RKO (cell line): ENCODE measurements at regions not wholly inside any gene's neighbourhood (a gene's known extent, or its start where the extent isn't known, plus 50 kb on each side); places are given as distances from the start of the nearest gene placed in this dataset.
"Not testable (repeated sequence)": the region's sequence is repeated elsewhere in the genome, so short reads cannot be mapped to it uniquely, and the experiment has no call there.

Experiments used
- DNase-seq: peaks from one replicate; pipeline ENCODE4 v3.0.0-alpha.2; 2016; ENCODE audit warnings: low spot score

DNA sequence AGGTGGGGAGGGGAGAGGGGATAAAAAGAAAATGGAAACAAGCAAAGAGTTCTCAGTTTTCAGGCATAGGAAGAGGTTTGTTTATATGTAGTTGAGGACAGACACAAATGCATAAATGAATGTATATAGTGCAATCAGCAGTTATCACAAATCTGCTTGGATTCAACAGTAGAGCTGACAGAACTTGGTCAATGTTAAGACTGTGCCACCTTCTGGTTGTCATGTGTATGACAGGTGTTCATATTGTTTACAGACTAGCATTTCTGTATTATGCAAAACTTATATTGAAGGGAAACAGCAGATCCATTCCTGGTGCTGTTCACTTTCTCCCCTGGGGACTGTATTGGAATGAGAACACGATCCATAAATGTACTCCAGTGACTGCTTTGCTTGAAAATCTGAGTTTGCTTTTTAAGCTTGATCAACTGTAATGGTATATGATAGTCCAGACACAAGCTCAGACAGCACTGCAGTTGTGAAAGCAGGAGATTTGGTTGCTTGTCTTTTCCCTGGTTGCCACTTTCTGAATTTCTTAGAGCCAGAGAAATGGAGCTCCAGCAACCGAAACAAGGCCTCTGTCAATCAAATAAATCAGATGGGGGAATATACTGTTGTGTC is 319.5 kb upstream of the OBI1 start:
- peak; percentile 82 for DNase-seq

DNA sequence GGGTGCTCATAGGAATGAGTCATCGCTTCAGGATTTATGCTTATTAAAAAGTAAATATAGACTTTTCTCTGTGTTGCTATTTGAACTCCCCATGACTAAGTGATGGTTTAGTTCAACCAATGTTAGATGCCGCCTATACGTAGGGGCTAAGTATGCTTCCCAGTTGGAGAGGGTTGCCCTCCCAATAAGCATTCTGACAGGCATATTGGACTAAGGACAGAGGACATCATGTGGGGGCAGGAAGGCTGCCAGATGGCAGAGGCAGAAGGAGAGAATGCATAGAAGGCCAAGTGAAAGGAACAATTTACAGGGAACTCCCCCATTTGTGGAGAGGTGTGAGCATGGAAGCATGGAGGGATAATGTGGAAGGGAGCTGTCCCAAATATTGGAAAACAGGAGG is 318.4 kb upstream of the OBI1 start:
- DNase-seq = no peak

DNA sequence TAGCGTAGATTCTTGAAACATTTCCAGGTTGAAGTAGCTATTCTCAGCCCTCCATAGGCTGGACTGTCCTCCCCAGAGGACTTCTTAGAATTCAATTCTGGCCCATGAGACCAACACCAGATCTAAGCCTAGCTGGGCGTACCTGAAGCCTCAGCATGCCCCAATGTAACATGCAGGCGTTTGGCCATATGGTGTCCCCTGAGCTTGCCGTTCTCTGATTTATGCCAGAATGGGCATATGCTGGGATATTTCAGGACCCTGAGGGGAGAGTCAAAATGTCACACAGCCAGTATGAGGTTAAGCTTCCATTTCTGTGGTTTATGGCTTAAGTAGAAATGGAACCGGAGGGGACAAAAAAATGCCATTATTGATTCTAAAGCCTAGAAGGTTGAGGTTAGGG is 317.7 kb upstream of the OBI1 start:
- DNase-seq = no peak

DNA sequence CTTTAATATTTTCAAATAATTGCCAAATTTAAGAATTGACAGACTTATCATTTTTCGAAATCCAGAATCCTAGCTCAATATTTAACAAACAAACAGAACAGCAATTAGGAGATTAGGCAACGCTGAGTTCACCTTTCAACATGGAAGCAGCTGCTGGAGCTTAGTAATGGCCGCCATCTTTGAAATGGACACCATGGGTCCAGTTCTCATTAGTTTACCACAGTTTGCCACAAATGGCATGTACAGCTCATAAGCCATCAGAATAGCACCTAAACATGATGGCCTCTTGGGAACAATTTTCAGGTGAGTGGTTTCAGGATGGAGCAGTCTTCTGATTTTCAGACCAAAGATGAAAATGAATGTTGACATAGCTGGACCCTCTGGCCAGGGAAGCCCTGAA is 313.6 kb upstream of the OBI1 start:
- no peak for DNase-seq

DNA sequence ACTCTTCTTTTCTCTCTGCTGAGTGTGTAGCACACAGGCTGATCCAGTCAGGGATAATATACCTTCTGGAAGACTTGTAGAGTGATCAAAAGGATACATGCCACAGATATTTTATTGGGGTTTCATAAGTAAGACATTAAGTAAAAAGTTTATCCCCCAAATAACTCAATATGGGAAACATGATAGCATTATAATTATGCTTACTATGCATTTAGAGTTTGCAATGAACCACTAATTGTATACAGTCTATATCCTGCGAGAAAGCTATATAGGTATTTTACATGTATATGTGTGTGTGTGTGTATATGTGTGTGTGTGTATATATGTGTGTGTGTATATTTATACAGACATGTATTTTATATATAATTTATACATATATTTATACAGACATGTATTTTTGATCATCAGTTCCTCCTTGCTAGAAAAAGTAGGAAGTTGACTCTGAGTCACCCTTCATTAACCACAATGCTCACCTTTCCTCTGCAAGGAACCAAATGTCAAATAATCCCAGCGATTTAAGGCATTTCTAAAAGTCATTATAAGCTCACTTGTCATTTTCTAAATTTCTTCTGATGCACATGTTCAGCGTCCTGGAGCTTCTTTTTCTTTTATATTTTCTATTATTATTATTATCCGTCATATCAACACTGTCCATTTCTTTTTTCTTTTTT is 312.5 kb upstream of the OBI1 start:
- no peak for DNase-seq

DNA sequence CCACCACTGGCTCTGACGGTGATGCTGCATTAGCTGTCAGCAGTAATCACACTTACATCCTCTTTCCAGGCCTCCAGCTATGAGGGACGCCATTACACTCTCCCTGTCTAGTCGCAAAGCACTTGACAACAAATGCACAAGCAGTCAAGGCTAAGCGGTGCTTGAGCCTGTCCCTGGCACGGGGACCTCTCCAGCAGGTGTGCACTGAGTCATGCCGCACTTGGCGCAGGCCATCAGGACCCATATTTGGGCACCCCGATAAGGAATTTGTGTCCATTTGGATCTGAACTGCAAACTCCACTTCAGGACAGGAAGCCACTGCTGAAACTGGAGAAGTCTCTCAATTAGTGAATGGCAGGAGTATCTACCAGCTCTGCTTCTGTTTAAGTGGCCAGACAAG is 301.9 kb upstream of the OBI1 start:
- no peak for DNase-seq

DNA sequence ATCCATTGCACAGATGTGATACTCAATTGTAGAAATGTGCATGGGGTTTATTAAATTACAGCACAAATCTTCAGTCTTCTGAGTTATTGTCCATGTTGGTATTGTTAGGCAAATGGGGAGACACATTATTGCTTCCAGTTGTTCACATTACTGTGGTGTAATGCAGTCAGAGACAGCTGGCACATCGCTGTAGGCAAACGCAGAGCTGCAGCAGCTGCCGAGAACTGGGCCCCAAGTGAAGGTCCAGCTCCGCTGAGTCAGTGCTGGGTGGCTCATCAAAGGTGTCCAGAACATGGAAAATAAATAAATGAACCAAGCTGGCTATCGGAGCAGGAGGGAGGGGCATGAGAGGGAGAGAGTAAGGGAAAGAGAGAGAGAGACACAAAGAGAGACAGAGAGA is 299.1 kb upstream of the OBI1 start:
- peak; percentile 13 for DNase-seq

DNA sequence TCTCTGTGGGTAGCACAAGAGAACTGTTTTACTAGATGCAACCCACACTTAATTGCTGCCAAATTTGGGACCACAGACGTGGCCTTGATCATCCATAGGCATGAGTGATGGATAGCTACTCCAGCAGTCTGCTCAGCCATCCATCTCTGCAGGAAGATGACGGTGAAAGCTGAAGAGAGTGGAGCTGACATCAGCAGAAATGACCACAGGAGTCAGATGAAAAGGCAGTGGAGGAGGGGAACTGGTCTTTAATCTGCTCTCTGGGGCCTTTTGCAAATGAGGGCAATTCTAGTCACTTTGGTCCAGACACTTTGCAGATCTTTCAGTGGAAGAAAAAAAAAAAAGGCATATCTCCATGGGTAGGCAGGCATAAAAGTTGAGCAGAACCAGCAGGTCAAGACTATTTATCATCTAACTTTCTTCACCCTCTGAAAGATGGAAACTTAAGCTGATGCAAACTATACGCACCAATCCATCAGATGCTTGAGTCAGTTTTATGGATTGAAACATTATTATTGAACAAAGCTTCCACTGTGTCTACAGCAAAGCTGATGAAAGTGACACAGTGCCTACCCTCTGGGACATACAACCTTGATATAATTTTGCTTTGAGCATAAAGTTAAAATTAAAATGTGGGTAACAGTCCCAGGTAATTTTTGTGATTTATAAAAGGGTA is 281.6 kb upstream of the OBI1 start:
- no peak for DNase-seq

DNA sequence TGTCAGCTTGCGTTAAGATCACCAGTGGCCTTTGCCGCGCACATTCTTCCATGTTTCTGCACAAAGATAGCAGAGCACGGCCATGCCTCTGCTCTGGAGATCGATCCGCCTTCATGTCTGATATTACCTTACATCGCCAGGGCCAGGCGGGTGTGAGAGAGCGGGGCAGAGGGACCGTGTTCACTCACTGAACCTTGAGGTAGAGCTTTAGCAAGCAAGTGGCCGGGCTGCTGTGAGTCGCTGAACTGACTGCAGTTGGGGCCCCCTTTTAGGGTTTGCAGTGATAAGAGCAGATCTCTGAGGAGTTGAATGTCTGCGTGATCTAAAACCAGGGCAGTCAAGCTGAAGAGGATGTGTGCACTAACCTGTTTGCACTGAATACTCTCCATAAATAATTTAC is 275.4 kb upstream of the OBI1 start:
- DNase-seq = no peak

DNA sequence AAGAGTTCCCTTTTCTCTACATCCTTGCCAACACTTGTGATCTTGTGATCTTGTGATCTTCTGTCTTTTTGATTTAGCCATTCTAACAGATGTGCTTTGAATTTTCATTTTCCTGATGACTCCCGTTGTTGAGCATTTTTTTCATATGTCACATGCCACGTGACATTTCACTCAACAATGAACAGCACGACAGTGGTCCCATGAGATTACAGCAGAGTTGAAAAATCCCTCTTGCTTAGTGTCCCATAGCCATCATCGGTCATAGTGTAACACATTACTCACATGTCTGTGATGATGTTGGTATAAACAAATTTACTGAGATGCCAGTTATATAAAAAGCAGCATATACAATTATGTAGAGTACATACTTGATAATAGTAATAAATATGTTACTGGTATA is 256.1 kb upstream of the OBI1 start:
- no peak for DNase-seq

DNA sequence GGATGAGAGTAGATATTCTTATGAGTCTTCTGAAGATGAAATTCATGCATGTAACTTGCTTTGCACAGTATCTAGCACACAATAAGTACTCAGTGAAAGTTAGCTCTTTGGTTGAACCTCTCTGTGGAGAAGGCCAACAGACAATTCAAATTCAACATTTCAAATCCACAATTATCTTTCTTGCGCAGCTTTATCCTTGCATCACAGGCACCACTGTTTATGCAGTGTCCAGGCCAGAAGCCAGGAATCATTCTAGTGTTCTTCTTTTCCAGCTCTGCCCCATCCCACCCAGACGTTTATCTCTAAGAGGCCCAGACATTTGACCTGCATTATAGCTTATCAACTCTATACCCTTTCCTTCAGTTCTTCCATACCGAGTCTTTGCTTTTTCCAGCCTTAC is 254.7 kb upstream of the OBI1 start:
- no peak for DNase-seq

DNA sequence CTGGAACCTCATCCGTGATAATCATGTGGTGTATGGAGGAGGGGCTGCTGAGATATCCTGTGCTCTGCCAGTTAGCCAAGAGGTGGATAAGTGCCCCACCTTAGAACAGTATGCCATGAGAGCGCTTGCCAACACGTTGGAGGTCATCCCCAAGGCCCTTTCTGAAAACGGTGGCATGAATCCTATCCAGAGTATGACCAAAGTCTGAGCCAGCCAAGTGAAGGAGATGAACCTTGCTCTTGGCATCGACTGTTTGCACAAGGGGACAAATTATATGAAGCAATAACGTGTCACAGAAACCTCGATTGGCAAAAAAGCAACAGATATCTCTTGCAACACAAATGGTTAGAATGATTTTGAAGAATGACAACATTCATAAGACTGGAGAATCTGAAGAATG is 251.2 kb upstream of the OBI1 start:
- DNase-seq = no peak

DNA sequence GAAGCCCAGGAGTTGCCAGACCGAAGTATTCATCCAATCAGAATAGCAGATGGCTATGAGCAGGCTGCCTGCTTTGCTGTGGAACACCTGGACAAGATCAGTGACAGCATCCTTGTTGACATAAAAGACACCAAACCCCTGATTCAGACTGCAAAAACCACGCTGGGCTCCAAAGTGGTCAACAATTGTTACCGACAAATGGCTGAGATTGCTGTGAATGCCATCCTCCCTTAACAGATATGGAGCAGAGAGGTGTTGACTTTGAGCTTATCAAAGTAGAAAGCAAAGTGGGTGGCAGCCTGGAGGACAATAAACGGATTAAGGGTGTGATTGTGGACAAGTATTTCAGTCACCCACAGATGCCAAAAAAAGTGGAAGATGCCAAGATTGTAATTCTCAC is 250.3 kb upstream of the OBI1 start:
- no peak for DNase-seq

DNA sequence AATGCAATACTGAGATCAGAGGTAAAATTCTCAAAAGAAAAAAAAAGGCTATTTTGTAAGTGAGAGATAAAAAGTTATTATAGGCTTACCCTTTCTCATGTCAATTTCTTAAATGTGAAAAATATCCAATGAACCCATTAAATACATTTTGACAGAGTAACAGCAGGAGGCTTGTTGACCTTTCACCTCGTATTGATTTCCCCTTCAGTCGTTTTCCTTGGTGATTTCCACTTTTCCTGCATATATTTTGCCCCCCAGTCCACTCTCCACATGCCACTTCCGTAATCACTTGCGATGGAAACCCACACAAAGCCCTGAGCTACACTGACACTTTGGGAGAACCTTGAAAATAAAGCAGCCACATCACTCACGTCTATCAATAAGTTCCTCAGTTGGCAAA is 248.1 kb upstream of the OBI1 start:
- no peak for DNase-seq

DNA sequence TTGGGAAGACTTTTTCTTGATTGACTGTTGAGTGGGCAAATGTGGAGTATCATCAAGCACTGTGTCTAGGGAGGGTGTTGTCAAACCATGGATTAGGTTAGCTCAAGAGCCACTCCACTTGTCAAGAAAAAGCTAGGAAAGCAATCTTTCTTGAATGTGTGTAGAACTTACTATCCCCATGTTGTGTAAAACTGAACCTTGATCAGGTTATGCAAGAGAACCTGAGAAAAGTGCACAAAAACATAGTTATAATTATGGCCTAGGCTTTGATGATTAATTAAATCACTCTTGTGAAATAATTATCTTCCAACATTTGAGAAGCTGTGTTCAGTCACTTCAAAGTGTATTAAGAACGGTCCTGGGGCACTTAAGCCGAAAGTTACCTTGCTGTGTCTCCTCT is 238.2 kb upstream of the OBI1 start:
- DNase-seq = no peak

DNA sequence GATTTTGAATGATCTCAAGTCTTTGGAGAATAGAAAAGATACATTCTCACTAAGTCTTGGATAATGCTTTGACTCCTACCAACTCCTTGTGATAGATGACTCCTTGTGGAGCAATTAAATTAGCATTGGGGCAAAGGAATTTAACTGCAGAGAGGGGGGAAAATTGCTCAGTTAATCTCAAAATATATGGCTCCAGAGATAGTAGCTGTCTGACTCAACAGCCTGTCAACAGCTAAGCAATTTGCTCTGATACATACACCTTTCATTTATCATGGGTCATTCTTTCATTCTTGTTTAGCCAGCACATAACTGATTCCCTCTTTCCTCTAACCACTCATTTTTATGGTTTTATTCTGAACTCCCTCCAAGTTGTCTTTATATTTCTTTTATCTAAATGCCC is 225.6 kb upstream of the OBI1 start:
- no peak for DNase-seq

DNA sequence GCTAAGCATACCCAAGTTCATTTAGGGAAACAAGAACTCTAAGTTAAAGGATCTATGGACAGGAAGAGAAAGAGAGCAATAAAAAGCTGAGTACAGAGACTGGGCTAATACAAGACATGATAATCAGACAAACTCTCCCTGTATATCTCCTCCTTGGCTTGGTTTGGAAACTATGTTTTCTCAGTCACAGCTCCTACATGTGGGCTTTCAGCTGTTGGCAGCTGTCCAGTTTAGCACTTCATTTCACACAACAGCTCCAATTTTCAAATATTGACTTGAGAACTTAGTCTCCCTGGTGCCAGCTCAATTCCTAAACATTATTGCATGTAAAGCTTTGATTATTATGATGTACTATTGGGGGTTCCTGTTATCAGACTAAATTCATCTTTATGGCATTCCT is 222.8 kb upstream of the OBI1 start:
- DNase-seq = no peak

DNA sequence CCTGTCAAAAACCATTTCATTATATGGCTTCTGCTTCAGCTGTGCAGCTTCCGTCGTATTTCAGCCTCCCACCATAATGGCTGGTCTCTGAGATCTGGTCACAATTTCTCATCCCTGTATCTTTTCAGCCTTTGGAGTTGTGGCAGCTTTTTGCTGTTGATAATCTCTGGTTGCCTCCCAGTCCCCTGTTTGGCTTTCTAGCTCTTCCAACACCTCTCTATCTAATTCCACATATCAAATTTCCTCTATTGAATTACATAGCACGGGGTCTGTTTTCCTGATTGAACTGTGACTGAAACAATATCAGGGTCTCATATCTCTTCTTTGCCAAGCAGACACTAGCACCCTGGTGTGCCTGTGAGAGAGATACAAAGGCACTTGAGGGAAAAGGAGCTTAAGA is 222.1 kb upstream of the OBI1 start:
- no peak for DNase-seq

DNA sequence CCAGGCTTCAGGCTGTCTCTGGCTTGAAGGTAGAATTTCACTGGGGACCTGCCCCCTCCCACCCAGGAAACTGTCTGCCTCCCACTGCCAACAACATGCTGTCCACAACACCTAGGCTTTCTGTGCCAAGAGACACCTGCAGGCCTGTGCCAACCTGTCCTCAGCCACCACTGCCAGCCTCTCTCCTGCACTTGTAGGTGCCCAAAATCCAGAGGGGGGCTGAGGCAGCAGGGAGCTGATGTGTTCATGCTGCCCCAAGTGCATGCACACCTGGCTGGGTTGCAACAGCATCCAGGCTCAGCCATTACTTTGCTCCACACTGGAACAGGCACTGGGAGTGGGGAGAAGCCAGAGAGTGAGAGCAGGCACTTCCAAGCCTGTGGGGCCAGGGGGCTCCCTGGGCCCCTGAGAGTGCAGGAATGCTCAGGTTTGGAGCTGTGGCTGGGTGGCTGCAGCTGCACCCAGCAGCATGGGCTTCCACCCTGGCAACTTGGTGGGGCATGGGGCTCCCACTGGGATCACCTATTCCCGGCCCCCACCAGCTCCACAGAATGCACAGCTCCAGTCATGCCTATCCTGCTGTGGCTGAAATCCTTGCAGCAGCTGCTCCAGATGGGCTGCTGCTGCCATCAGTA is 218.1 kb upstream of the OBI1 start:
- no peak for DNase-seq

DNA sequence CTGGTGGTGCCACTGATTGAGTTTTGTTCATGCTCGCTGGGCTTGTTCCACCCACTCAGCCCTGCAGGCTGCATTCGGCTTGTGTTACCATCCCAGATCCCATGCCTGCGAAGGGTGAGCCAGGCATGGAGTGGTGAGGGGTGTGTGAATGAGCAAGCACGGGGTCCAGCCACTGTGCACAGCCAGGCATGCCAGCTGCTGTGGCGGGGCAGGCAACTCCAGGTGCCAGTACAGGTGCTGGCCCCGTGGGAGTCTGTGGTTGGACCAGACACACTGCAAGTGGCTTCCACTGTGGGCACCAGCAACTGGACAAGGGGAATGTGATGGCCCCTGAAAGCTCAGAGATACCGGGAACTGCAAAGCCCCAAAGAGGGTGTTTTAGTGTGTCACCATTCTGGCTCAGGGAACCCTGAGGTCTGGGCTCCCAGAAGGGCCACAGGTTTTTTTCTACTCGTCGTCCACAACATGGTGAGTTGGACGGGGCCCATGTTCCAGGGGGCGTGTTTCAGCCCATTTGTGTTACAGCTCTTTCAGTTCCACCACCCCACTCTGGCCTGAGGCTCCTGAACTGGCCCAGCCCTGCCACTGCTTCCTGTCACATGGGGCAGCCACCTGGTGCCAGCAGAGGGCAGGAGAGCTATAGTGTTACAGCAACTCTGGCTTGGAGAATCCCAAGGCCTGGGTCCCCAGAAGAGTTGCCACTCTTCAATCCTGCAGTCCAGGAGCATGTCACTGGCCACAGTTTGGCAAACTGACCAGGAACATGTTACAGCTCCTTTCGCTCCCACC is 217.0 kb upstream of the OBI1 start:
- no peak for DNase-seq

DNA sequence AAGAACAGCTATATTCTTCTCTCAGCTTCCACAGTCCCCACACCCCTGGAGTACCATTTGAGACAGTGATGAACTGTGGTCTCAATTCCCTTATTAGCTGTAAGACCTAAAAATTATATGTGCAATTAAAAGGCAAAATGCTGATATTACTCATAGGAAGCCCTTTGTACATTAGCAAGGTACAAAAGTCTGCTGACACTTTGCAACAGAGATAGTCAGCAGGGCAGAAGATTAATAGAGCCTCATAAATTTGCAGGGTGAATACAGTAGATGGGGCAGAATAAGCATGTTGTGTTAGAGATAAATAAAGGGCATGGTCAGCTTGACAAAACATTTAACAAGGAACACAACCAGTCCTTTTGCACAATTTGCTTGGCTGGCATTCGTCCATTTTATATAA is 210.0 kb upstream of the OBI1 start:
- no peak for DNase-seq

DNA sequence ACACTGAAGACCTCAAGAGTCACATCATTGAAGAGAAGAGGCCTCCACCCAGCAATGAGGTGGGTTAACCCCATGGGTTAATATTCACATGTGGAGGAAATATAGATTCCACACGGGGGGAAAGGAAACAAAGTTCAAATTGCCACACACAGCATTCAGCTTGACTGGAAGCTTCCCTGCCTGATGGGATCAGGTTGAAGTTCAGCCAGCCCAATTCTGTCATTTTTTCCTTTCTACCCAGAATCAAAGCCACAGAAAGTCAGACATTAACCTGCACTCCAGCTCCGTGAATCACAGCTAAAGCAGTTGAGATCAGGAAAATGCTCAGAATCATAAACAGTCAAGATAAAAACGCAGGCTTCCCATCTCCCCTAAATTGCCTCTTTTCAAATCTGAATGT is 208.7 kb upstream of the OBI1 start:
- no peak for DNase-seq

DNA sequence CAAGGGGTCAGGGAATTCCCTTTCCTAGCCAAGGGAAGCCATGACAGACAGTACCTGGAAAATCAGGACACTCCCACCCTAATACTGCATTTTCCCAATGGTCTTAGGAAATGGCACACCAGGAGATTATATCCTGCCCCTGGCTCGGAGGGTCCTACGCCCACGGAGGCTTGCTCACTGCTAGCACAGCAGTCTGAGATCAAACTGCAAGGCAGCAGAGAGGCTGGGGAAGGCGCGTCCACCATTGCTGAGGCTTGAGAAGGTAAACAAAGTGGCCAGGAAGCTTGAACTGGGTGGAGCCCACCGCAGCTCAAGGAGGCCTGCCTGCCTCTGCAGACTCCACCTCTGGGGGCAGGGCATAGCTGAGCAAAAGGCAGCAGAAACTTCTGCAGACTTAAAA is 207.1 kb upstream of the OBI1 start:
- DNase-seq = not testable (repeated sequence)
